ENCODE measurements at regions not wholly inside any gene's neighbourhood (a gene's known extent, or its start where the extent isn't known, plus 50 kb on each side); places are given as distances from the start of the nearest gene placed in this dataset.

- TF ChIP-seq HDGF (IDR thresholded peaks at IDR 0.05; ENCODE audit: borderline replicate concordance) (no peak), PKNOX1 (IDR thresholded peaks at IDR 0.05) (no peak), CTBP1 (IDR thresholded peaks at IDR 0.05; ENCODE audit: borderline replicate concordance) (no peak)
Measured at GRCh38 chr7:35513195-35513594, 181.7 kb downstream of the HERPUD2 start.
